DOHH2 (cell line): ENCODE measurements at regions not wholly inside any gene's neighbourhood (a gene's known extent, or its start where the extent isn't known, plus 50 kb on each side); places are given as distances from the start of the nearest gene placed in this dataset.

Experiments used
- EZH2phosphoT487 ChIP-seq: fragments of 200-600 bp; sonication (generic); IDR thresholded peaks from 2 replicates; pipeline ENCODE4 v1.6.1; 2017; ENCODE audit warnings: borderline replicate concordance, mild to moderate bottlenecking, antibody characterized with exemption, low read length, moderate library complexity, mixed read lengths
- TF ChIP-seq, protein P1 (sequence below): fragments of 200-600 bp; sonication (generic); IDR thresholded peaks from one replicate; pipeline ENCODE4 v1.5.1; 2014; ENCODE audit warnings: antibody characterized with exemption, mild to moderate bottlenecking, low read depth, low read length; ENCODE audit not compliant: poor library complexity, severe bottlenecking

DNA sequence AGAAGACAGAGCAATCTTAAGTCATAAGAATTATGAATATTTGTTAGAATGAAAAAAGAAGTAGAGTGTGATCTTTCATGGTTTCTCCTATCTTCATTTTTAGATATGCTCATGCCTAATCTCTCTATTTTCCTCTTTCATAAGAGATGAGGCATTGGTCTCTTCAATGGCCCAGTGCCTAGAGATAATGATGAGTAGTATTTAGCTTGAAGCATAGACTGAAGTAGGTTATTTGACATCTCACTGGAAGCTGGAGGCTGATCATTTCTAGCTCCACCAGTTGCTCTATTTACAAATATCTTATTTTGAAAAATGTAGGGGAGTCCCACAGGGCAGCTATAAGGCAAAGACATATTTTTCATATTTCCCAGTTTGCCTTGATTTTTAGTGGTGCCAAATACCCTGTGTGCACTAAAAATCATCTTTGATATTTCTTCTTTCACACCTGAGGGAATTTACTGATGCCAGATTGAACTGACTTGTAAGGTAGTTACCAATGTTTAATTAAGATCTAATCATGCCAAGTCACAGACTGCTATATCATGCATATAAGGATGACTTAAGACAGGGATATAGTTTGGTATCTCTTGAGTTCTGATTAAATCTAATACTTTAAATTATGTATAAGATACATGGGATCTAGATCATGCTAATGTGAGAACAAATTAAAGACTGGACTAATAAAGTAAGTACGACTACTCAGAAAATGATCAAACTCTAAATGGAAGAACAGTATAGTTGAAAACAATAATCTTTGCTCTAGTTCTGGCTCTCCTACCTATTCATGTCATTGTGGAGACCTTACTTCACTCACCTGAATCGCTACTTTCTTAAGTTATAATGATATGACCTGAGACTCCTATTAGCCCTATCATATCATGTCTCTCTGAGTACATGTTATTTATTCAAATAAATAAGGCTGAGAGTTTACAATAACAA lies 108.2 kb upstream of the IFNE start:
- TF ChIP-seq, protein P1, sequence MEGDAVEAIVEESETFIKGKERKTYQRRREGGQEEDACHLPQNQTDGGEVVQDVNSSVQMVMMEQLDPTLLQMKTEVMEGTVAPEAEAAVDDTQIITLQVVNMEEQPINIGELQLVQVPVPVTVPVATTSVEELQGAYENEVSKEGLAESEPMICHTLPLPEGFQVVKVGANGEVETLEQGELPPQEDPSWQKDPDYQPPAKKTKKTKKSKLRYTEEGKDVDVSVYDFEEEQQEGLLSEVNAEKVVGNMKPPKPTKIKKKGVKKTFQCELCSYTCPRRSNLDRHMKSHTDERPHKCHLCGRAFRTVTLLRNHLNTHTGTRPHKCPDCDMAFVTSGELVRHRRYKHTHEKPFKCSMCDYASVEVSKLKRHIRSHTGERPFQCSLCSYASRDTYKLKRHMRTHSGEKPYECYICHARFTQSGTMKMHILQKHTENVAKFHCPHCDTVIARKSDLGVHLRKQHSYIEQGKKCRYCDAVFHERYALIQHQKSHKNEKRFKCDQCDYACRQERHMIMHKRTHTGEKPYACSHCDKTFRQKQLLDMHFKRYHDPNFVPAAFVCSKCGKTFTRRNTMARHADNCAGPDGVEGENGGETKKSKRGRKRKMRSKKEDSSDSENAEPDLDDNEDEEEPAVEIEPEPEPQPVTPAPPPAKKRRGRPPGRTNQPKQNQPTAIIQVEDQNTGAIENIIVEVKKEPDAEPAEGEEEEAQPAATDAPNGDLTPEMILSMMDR: no peak
- no peak for TF ChIP-seq EZH2phosphoT487
